B cell (primary cell): ENCODE measurements at regions not wholly inside any gene's neighbourhood (a gene's known extent, or its start where the extent isn't known, plus 50 kb on each side); places are given as distances from the start of the nearest gene placed in this dataset.

Source experiments
- CTCF ChIP-seq: fragments of 200-600 bp; IDR thresholded peaks from one replicate; pipeline ENCODE4 v1.8.0; 2022; ENCODE audit warnings: antibody characterized with exemption, mild to moderate bottlenecking
- EZH2 ChIP-seq: IDR thresholded peaks from 2 replicates; pipeline ENCODE4 v1.6.1; 2012; ENCODE audit warnings: borderline replicate concordance, low read depth, mild to moderate bottlenecking, moderate library complexity, low read length; ENCODE audit not compliant: insufficient read depth, poor library complexity, severe bottlenecking

DNA sequence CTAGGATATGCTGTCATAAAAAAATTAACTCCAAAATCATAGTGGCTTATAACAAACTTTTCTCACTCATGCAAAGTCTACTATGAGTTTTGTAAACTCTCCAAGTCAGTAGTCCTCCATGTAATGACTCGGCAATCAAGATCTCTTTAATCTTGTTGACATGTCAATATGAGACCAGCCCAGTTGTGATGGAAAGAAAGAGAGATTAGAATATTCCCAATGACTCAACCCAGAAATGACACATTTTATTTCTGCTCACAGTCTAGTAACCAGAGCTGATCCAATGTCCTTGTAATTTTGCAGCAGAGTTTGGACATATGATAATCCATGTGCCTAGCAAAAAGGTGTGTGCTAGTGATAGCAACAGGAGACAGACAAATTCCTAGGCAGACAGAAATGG, 112.6 kb upstream of the CNTN1 start:
- TF ChIP-seq CTCF (no peak), EZH2 (no peak)
